ENCODE measurements at regions not wholly inside any gene's neighbourhood (a gene's known extent, or its start where the extent isn't known, plus 50 kb on each side); places are given as distances from the start of the nearest gene placed in this dataset.

GRCh38 chr5:174816858-174817257 is 92.5 kb downstream of the MSX2 start:
- Mint-ChIP-seq H3K36me3 (ENCODE audit: insufficient read depth) (no peaks in the 10 kb centered on the region), H3K27ac (no peak overlapping the region), H3K27me3 (no peaks in the 10 kb centered on the region), H3K4me3 (ENCODE audit: low read depth) (no peak overlapping the region), H3K9me3 (ENCODE audit: low read depth) (peaks cover 5% of the 10 kb centered on the region), H3K4me1 (ENCODE audit: low read depth) (no peaks in the 10 kb centered on the region)
- TF ChIP-seq CTCF (IDR thresholded peaks at IDR 0.05; ENCODE audit: unreplicated experiment): peak; percentile 59
- no peak for DNase-seq (ENCODE audit: low spot score, unreplicated experiment)

- Mint-ChIP-seq H3K9me3 (ENCODE audit: low read depth) (peaks cover 5% of the 10 kb centered on the region), H3K27ac (no peak overlapping the region), H3K4me1 (ENCODE audit: low read depth) (peaks cover 7% of the 10 kb centered on the region), H3K27me3 (no peaks in the 10 kb centered on the region), H3K4me3 (ENCODE audit: low read depth) (no peak overlapping the region), H3K36me3 (ENCODE audit: insufficient read depth) (no peaks in the 10 kb centered on the region)
- no peak for DNase-seq (ENCODE audit: low spot score, unreplicated experiment)
- TF ChIP-seq CTCF (IDR thresholded peaks at IDR 0.05; ENCODE audit: unreplicated experiment): no peak
Measured at GRCh38 chr5:174811438-174811837, 87.1 kb downstream of the MSX2 start.

GRCh38 chr5:174810796-174811195 is 86.4 kb downstream of the MSX2 start:
- H3K36me3 Mint-ChIP-seq (ENCODE audit: insufficient read depth): no peaks in the 10 kb centered on the region
- no peak for TF ChIP-seq CTCF (IDR thresholded peaks at IDR 0.05; ENCODE audit: unreplicated experiment)
- peaks cover 7% of the 10 kb centered on the region for H3K4me1 Mint-ChIP-seq (ENCODE audit: low read depth)
- H3K27ac Mint-ChIP-seq: no peak overlapping the region
- no peak overlapping the region for H3K4me3 Mint-ChIP-seq (ENCODE audit: low read depth)
- H3K9me3 Mint-ChIP-seq (ENCODE audit: low read depth): peaks cover under 1% of the 10 kb centered on the region
- no peaks in the 10 kb centered on the region for H3K27me3 Mint-ChIP-seq
- DNase-seq (ENCODE audit: low spot score, unreplicated experiment): no peak

- Mint-ChIP-seq H3K36me3 (ENCODE audit: insufficient read depth) (no peaks in the 10 kb centered on the region), H3K27me3 (no peaks in the 10 kb centered on the region), H3K9me3 (ENCODE audit: low read depth) (peaks cover 3% of the 10 kb centered on the region), H3K4me1 (ENCODE audit: low read depth) (peaks cover 7% of the 10 kb centered on the region), H3K4me3 (ENCODE audit: low read depth) (no peak overlapping the region), H3K27ac (no peak overlapping the region)
- no peak for DNase-seq (ENCODE audit: low spot score, unreplicated experiment)
- TF ChIP-seq CTCF (IDR thresholded peaks at IDR 0.05; ENCODE audit: unreplicated experiment): no peak
Measured at GRCh38 chr5:174807471-174807870, 83.1 kb downstream of the MSX2 start.

- no peak overlapping the region for H3K27ac Mint-ChIP-seq
- no peaks in the 10 kb centered on the region for H3K27me3 Mint-ChIP-seq
- H3K4me1 Mint-ChIP-seq (ENCODE audit: low read depth): peaks cover 7% of the 10 kb centered on the region
- H3K4me3 Mint-ChIP-seq (ENCODE audit: low read depth): no peak overlapping the region
- TF ChIP-seq CTCF (IDR thresholded peaks at IDR 0.05; ENCODE audit: unreplicated experiment): no peak
- H3K9me3 Mint-ChIP-seq (ENCODE audit: low read depth): peaks cover 3% of the 10 kb centered on the region
- no peak for DNase-seq (ENCODE audit: low spot score, unreplicated experiment)
- no peaks in the 10 kb centered on the region for H3K36me3 Mint-ChIP-seq (ENCODE audit: insufficient read depth)
Measured at GRCh38 chr5:174806729-174807128, 82.3 kb downstream of the MSX2 start.
